HG02938 (cell line): ENCODE measurements at regions not wholly inside any gene's neighbourhood (a gene's known extent, or its start where the extent isn't known, plus 50 kb on each side); places are given as distances from the start of the nearest gene placed in this dataset.
"Not testable (repeated sequence)": the region's sequence is repeated elsewhere in the genome, so short reads cannot be mapped to it uniquely, and the experiment has no call there.

Experiments
- ATAC-seq: cut with Tn5 transposase; IDR thresholded peaks from one replicate; pipeline ENCODE4 v1.9.1; 2021; ENCODE audit warnings: mild to moderate bottlenecking, moderate library complexity; ENCODE audit not compliant: unreplicated experiment

DNA sequence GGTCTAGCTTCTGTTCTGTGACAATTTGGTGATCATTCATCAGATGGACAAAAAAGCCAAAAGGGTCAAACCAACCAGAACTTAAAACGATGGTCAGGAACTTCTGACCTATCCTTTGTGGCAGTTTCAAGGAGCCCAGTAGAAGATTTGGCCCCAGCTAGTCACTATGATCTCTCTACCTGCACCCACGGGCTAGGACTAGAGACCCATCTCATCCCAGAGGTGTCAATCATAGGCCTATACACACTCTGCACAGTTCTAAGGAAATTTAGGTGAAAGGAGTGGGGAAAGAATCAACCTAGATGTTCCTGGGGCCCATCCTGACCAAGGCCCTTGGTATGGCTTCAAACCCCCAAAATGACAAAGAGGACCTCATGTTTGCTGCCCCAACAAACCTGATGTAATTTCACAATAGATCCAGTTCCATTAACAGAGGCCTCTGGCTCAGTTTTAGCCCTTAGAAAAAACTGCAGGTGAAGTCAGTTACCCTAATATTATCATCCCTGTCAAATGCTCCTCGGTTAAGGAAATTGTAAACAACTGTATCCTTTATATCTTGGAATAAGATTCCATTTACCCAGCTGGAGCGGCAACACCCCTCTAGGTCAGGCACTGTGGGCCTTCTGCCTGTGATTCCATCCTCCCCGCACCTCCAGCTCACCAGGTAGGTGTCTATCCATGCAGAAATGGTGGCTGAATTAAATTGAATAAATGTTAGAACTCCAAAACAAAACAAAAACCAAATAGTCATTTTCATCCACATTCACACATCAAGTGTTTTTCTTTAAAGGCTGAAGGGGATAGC is 138.7 kb downstream of the ENC1 start:
- ATAC-seq = no peak

DNA sequence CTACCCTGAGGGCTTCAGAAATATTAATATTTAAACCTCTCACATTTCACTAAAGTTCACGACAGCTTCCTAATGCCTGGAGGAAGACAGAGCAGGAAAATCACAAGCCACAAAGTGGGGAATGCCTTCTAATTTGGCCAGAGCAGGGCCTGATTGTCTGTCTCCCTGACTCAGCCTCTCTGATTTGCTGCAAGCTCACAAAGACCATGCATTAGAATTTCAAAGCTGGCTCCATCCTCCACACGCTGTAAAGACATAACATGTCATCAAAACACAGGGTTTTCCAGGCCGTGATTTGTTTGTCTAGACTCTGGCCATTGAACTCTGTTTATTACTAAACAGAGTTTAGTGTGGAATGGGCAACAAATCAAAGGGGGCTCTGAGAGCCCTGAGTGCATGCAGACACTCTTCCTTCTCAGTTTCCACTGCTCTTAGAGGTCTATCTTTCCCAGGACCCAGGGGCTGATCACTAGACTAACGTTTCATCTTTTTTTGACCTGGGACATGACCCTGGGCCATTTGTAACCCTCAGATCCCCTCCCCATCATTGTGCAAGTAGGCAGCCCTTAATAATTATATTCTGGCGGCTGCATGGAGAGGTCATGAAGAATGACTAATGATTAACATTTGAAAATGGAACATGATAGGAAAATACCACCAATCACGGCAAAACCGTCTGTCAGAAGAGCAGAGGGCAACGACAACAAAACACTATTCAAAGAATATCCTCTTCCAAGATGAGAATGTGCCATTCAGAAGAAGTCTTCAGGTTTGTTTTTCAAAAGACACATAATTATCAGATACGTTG is 140.2 kb downstream of the ENC1 start:
- no peak for ATAC-seq

GRCh38 chr5:74499256-74500050 is 141.1 kb downstream of the ENC1 start:
- ATAC-seq = no peak

GRCh38 chr5:74497706-74498105 is 142.8 kb downstream of the ENC1 start:
- no peak for ATAC-seq

GRCh38 chr5:74493411-74493810 is 147.1 kb downstream of the ENC1 start:
- no peak for ATAC-seq

GRCh38 chr5:74492230-74492629 is 148.3 kb downstream of the ENC1 start:
- no peak for ATAC-seq

GRCh38 chr5:74491586-74491985 is 148.9 kb downstream of the ENC1 start:
- ATAC-seq = no peak

DNA sequence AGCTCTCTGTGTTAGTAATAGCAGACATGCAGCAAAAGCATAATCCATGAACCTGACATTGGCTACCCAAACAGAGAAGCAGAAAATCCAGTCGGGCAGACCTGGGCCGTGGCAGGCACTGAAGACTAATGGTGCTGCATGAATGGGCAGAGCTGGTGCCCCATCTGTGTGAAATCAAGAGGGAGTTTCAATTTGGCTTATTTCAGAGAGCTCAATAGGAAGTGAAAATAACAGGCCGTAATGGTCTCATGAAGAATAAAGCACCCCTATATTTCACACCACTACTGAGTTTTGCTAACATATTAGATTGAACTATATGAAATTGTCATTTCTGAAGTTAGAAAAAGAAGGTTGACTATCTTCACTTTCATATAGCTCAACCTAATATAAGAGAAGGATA is 149.7 kb downstream of the ENC1 start:
- peak; percentile 97 for ATAC-seq

DNA sequence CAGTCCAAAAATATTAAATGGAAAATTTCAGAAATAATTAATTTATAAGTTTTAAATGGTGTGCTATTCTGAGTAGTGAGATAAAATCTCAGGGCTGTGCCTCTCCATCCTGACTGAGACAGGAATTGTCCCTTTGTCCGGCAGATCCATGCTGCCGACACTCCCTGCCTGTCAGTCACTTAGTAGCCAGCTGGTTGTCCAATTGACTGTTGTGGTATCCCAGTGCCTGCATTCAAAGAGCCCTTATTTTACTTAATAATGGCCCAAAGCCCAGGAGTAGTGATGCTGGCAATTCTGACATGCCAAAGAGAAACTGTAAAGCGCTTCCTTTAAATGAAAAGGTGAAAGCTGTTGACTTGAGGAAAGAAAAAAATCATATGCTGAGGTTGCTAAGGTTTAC is 157.5 kb downstream of the ENC1 start:
- no peak for ATAC-seq

- ATAC-seq = no peak
Measured at GRCh38 chr5:74482523-74482922, 158.0 kb downstream of the ENC1 start.

DNA sequence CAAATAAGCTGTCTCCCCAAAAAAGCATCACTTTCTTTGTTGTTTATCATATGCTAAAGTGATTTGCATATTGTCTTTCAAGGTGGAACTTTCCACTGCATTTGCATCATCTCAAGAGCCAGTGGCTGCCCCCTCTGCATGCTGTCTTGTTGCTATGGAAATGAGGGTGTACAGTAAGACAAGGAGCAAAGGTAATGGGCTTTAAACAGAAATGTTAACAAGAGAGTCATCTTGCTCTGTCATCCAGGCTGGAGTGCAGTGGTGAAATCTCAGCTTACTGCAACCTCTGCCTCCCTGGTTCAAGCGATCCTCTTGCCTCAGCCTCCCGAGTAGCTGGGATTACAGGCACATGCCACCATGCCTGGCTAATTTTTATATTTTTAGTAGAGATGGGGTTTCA is 159.2 kb downstream of the ENC1 start:
- ATAC-seq = not testable (repeated sequence)

DNA sequence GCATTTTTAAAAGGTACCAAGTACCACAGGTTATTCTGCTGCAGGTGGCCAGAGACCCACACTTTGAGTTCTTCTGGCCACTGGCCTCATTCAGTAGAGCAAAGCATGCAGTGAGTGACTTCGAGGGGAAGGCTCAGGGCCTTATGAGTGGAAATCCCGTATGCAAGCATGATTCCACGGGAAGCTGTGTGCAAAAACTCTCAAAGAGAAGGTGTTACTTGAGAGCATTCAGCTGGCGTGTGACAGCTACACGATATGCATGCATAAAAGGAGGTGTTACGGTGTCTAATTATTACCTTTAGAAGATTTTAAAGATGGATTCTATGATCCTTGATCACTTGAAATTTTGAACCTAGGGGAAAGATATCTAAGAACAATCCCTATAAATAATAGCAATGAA is 160.3 kb downstream of the ENC1 start:
- no peak for ATAC-seq

- ATAC-seq = no peak
Measured at GRCh38 chr5:74478328-74478727, 162.2 kb downstream of the ENC1 start.

GRCh38 chr5:74477761-74478160 is 162.8 kb downstream of the ENC1 start:
- ATAC-seq = no peak

DNA sequence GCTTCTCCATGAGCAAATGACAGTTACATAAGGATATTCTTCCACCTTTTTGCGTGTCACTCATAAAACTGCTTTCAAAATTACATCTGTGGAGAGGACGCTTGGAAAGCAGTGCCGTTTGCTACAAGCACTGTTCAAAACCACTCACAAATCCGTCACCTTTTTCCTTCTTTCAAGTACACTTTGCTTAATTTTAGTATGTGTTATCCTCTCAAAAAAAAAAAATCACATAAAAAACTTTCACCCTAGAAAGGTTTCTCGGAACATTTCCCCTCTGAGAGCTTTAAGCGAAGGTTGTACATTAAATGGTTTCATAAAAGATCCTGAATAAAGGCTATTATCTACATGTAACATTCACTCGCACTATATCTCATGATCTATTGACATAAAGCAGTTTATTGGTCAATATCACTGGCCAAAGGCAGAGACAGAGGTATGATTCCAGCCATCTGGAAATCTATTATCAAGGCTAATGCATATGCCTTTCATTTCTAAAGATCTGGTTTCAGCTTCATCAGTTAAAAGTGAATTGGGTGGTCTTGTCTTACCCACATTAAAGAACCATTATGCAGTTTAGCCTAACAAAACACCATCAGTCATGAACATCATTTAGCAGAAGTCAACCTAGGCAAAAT is 163.6 kb downstream of the ENC1 start:
- no peak for ATAC-seq

DNA sequence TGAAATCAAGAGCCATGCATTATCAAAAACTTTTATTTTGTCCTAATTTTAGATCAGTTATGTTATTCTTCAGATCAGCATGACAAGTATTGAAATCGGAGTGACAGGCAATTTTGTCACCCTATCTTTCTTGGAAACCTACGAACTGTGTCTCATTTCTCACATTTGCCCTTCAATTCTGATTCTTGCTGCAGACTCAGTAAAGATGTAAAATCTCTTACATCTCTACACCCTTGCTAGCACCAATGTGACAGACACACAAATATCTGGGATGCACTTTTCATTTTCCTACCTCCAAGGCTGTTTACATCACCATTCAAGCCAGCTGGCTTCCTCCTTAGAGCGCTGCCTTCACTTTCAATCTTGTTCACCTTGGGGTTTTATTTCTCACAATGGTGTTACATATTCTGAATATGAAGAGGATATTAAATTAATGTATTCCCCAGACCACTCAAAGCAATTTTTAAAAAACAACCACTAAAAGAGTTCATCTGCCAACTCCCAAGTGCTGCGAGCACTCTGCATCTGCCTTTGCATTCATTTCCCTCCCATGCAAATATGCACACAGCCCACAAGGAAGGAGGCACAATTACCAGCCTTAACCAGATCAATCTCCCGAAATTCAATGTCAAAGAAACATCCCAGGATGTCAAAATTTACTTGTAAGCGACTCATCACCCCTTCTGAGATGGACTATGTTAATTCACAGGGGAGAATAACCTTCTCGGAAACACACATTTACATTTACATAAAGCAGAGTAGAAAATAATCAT is 164.3 kb downstream of the ENC1 start:
- no peak for ATAC-seq

GRCh38 chr5:74471875-74472274 is 168.7 kb downstream of the ENC1 start:
- no peak for ATAC-seq

GRCh38 chr5:74469234-74469994 is 171.1 kb downstream of the ENC1 start:
- ATAC-seq = no peak

DNA sequence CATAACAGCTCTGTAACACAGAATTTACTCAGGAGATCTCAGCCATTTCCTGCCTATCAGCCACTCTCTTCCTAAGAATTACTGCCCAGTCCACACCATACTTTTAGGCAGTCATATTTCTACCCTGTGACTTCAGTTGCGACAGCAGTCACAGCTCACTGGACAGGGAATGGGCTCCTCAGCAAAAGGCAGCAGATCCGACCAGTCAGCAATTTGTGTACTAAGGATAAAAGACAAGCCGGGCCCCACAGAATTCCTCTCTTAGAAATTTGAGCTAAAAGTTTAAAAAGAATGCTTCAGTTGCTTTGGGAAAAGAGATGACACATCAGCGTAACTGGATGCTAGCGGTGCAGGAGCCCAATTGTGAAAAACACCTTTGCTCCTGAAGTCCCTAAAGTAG is 172.1 kb downstream of the ENC1 start:
- no peak for ATAC-seq
